Femur (tissue), 1 donor: ENCODE measurements at regions not wholly inside any gene's neighbourhood (a gene's known extent, or its start where the extent isn't known, plus 50 kb on each side); places are given as distances from the start of the nearest gene placed in this dataset.

ENCODE experiments used
- DNase-seq: peaks from one replicate; pipeline ENCODE4 v3.0.0-alpha.2; 2017

- no peak for DNase-seq
Measured at GRCh38 chr13:80126389-80127068, 214.4 kb downstream of the SPRY2 start.

DNA sequence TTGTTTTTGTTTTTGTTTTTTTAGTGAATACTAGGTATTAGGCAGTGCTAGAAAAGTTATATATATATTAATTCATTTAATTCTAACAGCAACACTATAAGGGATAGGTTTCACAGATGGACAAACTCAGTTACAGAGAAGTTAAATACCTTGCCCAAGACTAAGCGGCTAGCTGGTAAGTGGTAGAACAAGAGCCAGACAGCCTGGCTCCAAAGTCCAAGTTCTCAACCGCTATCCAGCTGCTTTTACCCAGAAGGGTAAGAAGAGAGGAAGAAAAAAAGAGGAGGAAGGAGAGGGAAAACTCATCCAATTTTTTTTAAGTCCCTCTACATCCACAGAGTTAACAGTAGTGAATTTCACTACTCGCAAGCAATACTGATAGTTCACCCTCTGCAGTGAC is 217.0 kb downstream of the SPRY2 start:
- no peak for DNase-seq

DNA sequence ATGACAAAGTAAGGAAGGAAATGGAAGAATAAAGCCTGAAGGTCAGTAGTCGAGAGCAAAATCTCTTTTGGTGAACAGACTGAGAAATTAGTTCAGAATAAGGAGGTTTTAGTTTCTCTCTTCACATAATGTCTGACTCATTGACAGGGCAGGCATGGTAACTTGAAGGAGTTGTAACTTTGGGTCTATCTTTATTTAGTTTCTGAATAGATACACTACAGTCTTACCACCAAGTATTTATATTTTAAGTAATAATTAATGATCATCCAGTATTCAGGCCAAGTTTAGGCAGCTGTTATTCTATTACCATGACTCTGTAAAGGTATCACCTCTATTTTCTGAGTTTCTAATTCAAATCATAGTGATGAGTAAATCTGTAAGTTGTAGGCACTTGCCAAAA is 219.9 kb downstream of the SPRY2 start:
- DNase-seq, result no peak

GRCh38 chr13:80118506-80118905 is 222.4 kb downstream of the SPRY2 start:
- no peak for DNase-seq

DNA sequence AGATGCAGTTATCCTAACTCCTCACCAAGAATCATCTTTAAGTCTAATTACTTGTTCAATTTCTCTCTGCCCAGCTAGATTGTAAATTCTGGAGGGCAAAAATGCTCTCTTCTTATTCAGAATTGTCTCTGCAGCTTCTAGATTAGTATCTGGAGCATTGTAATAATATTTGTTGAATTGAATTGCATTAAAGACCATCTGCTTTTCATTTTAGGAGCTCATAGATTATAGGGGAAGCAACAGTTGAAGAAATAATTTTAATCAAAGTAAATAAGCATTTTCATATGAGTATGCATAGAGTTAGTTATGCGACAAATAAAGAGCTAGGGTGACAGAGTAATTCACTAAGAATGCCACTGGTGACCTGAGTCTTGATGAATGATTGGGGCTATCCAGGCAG is 222.8 kb downstream of the SPRY2 start:
- no peak for DNase-seq

GRCh38 chr13:80117515-80117914 is 223.4 kb downstream of the SPRY2 start:
- no peak for DNase-seq

- DNase-seq, result no peak
Measured at GRCh38 chr13:80116107-80116506, 224.8 kb downstream of the SPRY2 start.

DNA sequence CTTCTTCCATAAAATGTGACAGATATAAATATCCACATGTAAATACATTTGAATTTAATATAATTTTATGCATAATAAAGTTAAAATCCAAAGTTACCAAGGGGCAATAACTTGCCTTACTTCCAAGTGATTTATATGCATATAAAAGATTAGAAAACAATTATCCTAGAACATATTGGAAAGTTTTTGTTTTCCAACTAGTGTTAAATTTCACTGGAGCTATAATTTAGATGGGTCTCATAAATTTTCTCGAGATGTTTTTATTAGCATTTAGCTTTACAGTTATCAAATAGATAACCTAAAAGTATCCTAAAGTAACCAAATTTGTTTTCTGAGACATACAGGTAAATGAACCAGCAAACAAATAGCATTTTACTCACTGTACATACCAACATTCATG is 225.3 kb downstream of the SPRY2 start:
- no peak for DNase-seq

DNA sequence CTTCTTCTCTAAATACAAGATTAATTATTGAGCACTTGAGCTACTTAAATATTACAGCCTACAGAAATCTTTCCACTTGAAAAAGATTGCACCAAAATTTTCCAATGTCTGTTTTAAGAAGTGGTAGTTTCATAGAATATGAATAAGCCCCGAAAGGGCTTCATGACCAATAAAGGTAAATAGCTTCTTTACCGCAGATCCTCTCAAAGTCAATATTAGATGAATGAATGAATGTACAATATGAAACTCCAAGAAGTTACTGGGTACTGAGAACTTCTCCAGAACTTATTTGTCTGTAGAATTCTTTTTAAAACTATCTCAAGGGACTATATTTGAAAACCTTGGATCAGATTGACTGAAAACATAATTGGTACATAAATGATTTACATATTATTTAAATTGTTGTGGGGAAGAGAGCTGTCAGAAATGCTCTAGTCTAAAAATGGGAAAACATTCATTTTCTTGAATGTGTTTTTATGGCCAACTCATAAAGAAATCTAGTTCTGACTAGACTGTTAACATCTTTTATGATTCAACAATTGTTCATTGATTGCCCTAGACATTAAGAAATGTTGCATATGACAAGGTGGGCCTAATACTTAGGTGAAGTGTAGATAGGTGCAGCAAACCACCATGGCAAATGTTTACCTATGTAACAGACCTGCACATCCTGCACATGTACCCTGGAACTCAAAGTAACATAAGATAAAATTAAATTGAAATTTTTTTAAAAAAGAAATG is 227.0 kb downstream of the SPRY2 start:
- DNase-seq, result no peak

- no peak for DNase-seq
Measured at GRCh38 chr13:80109303-80109702, 231.6 kb downstream of the SPRY2 start.

DNA sequence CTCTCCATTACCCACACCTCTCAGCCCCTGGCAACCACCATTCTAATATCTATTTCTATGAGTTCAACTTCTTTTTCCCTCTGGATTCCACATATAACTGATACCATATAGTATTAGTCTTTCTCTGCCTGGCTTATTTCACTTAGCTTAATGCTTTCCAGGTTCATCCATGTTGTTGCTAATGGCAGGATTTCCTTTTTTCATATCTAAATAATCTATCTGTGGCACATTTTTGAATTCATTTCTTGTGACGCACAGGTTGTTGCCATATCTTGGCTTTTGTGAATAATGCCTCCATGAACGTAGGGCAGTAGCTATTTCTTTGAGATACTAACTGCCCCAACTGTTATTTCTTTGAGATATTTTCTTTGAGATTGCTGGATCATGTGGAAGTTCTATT is 235.6 kb downstream of the SPRY2 start:
- DNase-seq, result no peak

DNA sequence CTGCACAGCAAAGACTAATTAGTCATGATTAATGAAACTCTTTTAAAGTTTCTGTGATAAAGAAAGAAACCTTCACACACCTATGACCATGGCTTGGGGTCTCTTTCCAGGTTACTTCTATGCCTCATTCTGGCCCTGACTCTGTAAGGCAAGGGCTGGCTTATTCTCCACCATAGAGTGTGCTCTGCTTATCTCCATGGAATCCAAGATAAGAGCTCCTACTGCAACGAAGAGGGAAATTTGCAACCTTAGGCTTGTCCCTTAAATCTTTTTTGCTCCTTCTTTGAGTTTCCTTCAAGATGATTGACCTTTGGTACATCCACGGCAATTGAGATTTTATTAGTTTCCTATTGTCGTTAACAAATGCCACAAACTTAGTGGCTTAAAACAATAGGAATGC is 239.9 kb downstream of the SPRY2 start:
- no peak for DNase-seq

- no peak for DNase-seq
Measured at GRCh38 chr13:80100636-80101035, 240.3 kb downstream of the SPRY2 start.

GRCh38 chr13:80097561-80097960 is 243.4 kb downstream of the SPRY2 start:
- DNase-seq, result no peak

DNA sequence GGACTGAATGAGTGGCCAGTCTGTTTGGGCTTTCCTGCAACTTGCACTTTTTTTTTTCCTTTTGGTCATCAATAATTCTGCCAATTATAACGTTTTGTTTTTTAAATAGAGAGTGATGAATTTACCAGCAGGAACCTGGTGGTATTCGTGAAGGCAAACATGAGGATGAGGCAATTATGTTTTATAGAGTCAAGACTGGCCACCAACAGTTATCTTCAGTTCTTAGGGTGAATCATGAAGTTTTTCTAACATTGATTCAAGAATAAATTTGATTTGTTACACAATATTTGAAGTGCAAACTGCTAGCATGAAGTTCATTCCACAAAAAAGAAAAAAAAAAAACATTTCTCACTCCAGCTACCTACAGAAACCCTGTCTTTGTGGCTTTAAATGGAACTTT is 244.5 kb downstream of the SPRY2 start:
- no peak for DNase-seq

DNA sequence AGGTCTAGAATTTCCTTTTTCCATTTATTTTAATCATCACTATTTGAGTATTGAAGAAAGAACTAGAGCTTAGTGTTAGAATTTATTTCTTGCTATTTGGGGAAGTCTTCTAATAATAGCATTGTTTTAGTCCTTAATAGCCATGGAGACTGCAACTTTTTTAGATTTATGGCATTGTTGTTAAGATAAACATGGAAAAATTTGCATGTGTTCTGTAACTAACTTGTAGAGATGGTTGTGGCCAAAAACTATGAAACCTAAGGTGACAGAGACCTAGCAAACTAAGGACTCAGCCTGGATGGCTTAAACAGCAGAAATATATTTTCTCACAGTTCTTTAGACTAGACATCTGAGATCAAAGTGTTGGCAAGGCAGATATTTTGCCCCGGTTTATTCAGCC is 246.4 kb downstream of the SPRY2 start:
- DNase-seq, result no peak

DNA sequence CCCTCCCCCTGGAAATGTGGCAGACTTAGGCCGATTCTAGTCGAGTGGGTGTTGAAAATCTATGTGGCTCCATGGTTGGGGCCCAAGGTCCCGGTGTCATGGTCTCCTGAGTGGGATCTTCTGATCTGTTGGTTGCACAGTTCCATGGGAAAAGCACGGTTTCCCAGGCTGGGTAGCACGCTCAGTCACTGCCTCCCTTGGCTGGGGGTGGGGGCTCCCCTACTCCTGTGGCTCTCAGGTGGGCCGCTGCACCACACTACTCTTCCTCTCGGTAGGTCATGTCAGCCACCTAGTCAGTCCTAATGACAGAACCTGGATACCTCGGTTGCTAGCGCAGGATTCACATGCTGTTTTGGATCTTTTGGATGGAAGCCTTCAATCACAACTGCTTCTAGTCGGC is 247.0 kb downstream of the SPRY2 start:
- DNase-seq, result no peak

DNA sequence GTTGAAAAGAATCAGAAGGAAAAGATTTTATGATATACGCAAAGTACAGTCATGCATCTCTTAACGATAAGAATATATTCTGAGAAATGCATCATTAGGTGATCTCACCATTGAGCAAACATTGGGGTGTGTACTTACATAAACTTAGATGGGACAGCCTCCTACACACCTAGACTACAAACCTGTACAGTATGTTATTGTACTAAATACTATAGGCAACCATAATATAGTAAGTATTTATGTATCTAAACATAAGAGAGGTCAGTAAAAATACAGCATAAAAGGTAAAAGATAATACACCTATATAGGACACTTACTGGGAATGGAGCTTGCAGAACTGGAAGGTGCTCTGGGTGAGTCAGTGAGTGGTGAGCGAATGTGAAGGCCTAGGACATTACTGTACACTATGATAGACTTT is 254.6 kb downstream of the SPRY2 start:
- no peak for DNase-seq

GRCh38 chr13:80083853-80084676 is 256.9 kb downstream of the SPRY2 start:
- no peak for DNase-seq

DNA sequence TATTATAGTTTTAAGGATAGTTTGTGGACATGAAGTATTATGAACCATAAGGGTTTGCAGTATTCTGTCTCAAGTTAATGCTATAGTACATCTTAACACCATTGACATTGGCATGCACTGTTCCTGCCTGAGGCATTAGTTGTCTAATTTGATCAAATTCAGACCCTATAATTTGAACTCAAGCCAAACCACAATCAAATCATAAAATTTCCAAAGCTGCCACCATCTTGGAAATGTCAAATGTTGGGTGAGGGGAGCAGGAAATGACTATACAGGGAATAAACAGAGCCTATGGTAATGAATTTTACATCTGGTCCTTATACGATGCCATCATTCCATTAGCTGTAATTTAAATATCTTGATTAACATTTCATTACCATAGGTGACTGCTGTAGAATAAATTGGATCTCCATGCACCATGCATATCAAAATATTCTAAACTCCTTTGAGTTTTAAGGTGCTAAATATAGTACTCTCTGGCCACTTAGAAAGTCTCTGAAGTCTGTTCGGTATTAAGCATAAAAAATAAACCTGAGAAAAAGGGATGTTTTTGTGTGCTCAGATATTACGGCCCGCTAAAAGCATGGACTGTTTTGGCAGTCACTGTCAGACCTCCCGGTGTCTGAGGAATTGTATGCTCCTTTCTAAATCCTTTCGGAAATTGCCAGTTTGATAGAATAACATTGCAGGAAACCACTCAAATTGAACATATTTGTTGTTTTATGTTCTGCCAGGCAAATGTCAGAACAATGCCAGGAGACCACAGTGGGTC is 257.7 kb downstream of the SPRY2 start:
- DNase-seq, result no peak

GRCh38 chr13:80082396-80083080 is 258.4 kb downstream of the SPRY2 start:
- no peak for DNase-seq

GRCh38 chr13:80074811-80075210 is 266.1 kb downstream of the SPRY2 start:
- DNase-seq, result no peak
